Mucosa of stomach (tissue), 1 donor: ENCODE measurements at regions not wholly inside any gene's neighbourhood (a gene's known extent, or its start where the extent isn't known, plus 50 kb on each side); places are given as distances from the start of the nearest gene placed in this dataset.

ENCODE experiments used
- H3K27me3 ChIP-seq: one replicate; pipeline ENCODE4 v1.7.0; 2013; ENCODE audit warnings: mild to moderate bottlenecking, low read length; ENCODE audit not compliant: control insufficient read depth, insufficient read depth
- H3K36me3 ChIP-seq: one replicate; pipeline ENCODE4 v1.7.0; 2013; ENCODE audit warnings: low read length; ENCODE audit not compliant: control insufficient read depth, insufficient read depth
- H3K4me1 ChIP-seq: one replicate; pipeline ENCODE4 v1.7.0; 2013; ENCODE audit warnings: mild to moderate bottlenecking, low read length; ENCODE audit not compliant: control insufficient read depth, insufficient read depth
- H3K4me3 ChIP-seq: one replicate; pipeline ENCODE4 v1.7.0; 2013; ENCODE audit warnings: low read length
- H3K9ac ChIP-seq: one replicate; pipeline ENCODE4 v1.7.0; 2013; ENCODE audit warnings: mild to moderate bottlenecking, low read length, moderate library complexity
- H3K9me3 ChIP-seq: one replicate; pipeline ENCODE4 v1.7.0; 2013; ENCODE audit warnings: mild to moderate bottlenecking, low read length, moderate library complexity; ENCODE audit not compliant: control insufficient read depth
- donor health status: Pancreatic carcinoma.

- Histone ChIP-seq H3K36me3 (no peaks in the 10 kb centered on the region), H3K4me1 (peaks cover 31% of the 10 kb centered on the region), H3K27me3 (no peaks in the 10 kb centered on the region), H3K9ac (no peak overlapping the region), H3K9me3 (no peaks in the 10 kb centered on the region), H3K4me3 (no peak overlapping the region)
Observed at GRCh38 chr17:33987162-33987561, 267.9 kb upstream of the CCL2 start.

GRCh38 chr17:33989361-33990148, 265.5 kb upstream of the CCL2 start:
- Histone ChIP-seq H3K36me3 (no peaks in the 10 kb centered on the region), H3K9me3 (no peaks in the 10 kb centered on the region), H3K9ac (no peak overlapping the region)

DNA sequence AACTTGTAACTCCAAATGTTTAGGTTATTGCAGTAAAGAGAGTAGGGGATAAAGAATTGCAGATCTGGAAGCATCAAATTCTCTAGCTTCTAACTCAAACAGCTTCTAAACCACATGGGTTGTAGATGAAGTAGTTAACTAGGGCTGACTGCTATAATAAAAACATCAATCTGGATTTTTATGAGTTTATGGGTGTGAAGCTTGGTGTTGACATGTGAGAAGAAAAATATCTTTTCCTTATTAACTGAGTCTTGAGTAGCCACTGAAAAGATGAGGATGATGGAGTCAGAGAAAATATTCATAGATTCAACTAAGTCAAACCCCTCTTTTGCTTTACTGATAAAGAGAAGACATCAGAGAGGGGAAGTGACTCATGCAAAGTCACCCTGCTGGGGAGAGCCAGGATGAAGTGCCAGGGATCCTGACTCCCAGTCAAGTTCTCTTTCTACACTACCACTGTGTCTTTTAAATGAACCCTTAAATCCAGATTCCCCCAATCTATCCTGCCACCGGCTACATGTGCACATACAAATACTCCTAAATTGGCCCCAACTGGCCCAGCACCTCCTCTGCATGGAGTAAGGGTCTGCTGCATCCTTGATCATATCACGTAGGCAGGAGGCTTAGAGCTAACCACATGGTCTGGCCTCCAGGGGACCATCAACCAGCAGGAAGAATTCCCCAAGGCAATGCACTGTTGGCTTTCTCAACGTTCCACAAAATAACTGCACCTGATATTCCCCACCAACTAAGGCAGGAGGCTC, 264.0 kb upstream of the CCL2 start:
- Histone ChIP-seq H3K9ac (no peak overlapping the region), H3K36me3 (no peaks in the 10 kb centered on the region), H3K4me1 (peaks cover 15% of the 10 kb centered on the region)

More at GRCh38 chr17:33989361-33990148, 265.5 kb upstream of the CCL2 start:
- peaks cover 17% of the 10 kb centered on the region for H3K4me1 ChIP-seq
- H3K27me3 ChIP-seq = no peaks in the 10 kb centered on the region
- no peak overlapping the region for H3K4me3 ChIP-seq

DNA sequence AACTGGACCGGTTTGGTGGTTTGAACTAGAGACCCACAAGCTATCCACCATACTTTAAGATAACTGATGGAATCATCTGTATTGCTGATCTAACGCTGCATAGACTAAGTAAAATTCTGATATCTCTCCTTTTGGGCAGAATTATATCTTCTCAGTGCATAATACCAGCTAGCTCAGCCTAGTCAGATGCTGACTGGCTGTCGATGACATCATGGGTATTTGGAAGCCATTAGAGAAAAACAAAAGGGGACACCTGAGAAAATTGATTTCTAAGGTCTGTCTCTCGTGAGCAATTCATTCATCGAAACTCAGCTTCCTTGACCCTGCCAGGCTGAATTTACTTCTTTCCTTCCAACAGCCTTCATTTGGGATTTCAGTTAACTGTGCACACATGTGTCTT, 263.0 kb upstream of the CCL2 start:
- Histone ChIP-seq H3K9ac (no peak overlapping the region), H3K27me3 (no peaks in the 10 kb centered on the region), H3K9me3 (no peaks in the 10 kb centered on the region), H3K4me3 (no peak overlapping the region), H3K36me3 (no peaks in the 10 kb centered on the region), H3K4me1 (peaks cover 15% of the 10 kb centered on the region)

More for the DNA sequence above, 264.0 kb upstream of the CCL2 start:
- H3K27me3 ChIP-seq = no peaks in the 10 kb centered on the region
- no peak overlapping the region for H3K4me3 ChIP-seq
- no peaks in the 10 kb centered on the region for H3K9me3 ChIP-seq

- no peaks in the 10 kb centered on the region for H3K4me1 ChIP-seq
- H3K36me3 ChIP-seq = no peaks in the 10 kb centered on the region
- no peaks in the 10 kb centered on the region for H3K9me3 ChIP-seq
- no peaks in the 10 kb centered on the region for H3K27me3 ChIP-seq
- H3K9ac ChIP-seq = no peak overlapping the region
- no peak overlapping the region for H3K4me3 ChIP-seq
Observed at GRCh38 chr17:34000639-34001038, 254.4 kb upstream of the CCL2 start.

DNA sequence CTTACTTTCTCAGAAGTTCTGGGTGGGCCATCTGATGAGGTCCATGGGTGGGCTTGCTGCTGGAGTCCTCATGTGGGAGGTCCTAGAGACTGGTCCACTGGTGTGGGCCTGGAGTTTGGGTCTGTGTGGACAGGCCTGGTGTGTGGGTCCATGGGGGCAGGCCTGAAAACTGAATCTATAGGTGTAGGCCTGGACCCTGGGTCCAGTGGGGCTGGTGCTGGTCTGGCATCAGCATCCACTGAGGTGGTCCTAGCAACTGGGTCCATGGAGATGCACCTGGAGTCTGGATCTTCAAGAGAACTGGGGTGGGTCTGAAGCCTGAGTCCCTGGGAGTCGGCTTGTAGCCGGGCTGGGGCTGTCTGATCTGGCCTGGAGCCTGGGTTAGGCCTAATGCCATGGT, 253.8 kb upstream of the CCL2 start:
- Histone ChIP-seq H3K9ac (no peak overlapping the region), H3K4me3 (no peak overlapping the region), H3K4me1 (no peaks in the 10 kb centered on the region), H3K9me3 (no peaks in the 10 kb centered on the region), H3K36me3 (no peaks in the 10 kb centered on the region), H3K27me3 (no peaks in the 10 kb centered on the region)

GRCh38 chr17:34006126-34006525, 249.0 kb upstream of the CCL2 start:
- H3K36me3 ChIP-seq = no peaks in the 10 kb centered on the region
- no peak overlapping the region for H3K4me3 ChIP-seq
- no peaks in the 10 kb centered on the region for H3K27me3 ChIP-seq
- no peak overlapping the region for H3K9ac ChIP-seq
- no peaks in the 10 kb centered on the region for H3K4me1 ChIP-seq
- no peaks in the 10 kb centered on the region for H3K9me3 ChIP-seq

- Histone ChIP-seq H3K4me1 (no peaks in the 10 kb centered on the region), H3K4me3 (no peak overlapping the region), H3K27me3 (no peaks in the 10 kb centered on the region), H3K9me3 (no peaks in the 10 kb centered on the region), H3K36me3 (no peaks in the 10 kb centered on the region), H3K9ac (no peak overlapping the region)
Observed at GRCh38 chr17:34008125-34008524, 247.0 kb upstream of the CCL2 start.

- Histone ChIP-seq H3K4me3 (no peak overlapping the region), H3K9me3 (no peaks in the 10 kb centered on the region), H3K27me3 (no peaks in the 10 kb centered on the region), H3K4me1 (no peaks in the 10 kb centered on the region), H3K36me3 (no peaks in the 10 kb centered on the region), H3K9ac (no peak overlapping the region)
Observed at GRCh38 chr17:34009912-34010311, 245.2 kb upstream of the CCL2 start.

GRCh38 chr17:34010534-34010933, 244.6 kb upstream of the CCL2 start:
- no peak overlapping the region for H3K9ac ChIP-seq
- H3K9me3 ChIP-seq = no peaks in the 10 kb centered on the region
- no peak overlapping the region for H3K4me3 ChIP-seq
- H3K4me1 ChIP-seq = no peaks in the 10 kb centered on the region
- no peaks in the 10 kb centered on the region for H3K27me3 ChIP-seq
- no peaks in the 10 kb centered on the region for H3K36me3 ChIP-seq

DNA sequence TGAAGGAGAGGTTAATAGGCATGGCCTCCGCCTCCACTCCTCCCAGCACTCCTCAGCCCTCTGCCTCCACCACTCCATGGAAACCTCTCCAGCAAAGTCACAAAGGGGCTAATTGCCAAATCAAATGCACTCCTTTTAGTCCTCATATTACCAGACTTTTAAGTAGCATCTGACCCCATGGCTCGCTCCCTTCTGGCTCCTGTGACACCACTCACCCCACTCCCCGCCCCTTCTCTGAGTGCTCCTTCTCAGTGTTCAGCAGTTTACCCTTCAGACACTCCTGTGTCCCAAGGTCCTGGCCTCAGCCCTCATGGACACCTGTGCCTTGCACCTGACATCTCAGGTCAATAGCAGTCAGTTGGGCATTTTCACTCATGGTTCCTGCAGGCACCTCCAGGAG, 243.5 kb upstream of the CCL2 start:
- H3K4me1 ChIP-seq = no peaks in the 10 kb centered on the region
- H3K9ac ChIP-seq = no peak overlapping the region
- no peak overlapping the region for H3K4me3 ChIP-seq
- H3K36me3 ChIP-seq = no peaks in the 10 kb centered on the region
- H3K9me3 ChIP-seq = no peaks in the 10 kb centered on the region
- no peaks in the 10 kb centered on the region for H3K27me3 ChIP-seq

GRCh38 chr17:34012709-34013375, 242.2 kb upstream of the CCL2 start:
- no peaks in the 10 kb centered on the region for H3K27me3 ChIP-seq

More at GRCh38 chr17:34012709-34013375, 242.2 kb upstream of the CCL2 start:
- H3K4me1 ChIP-seq = no peaks in the 10 kb centered on the region
- H3K36me3 ChIP-seq = no peaks in the 10 kb centered on the region
- no peaks in the 10 kb centered on the region for H3K9me3 ChIP-seq
- H3K9ac ChIP-seq = no peak overlapping the region
- H3K4me3 ChIP-seq = no peak overlapping the region
